ENCODE measurements at regions not wholly inside any gene's neighbourhood (a gene's known extent, or its start where the extent isn't known, plus 50 kb on each side); places are given as distances from the start of the nearest gene placed in this dataset.

GRCh38 chr2:162992828-162993227 is 154.3 kb upstream of the KCNH7 start:
- DNase-seq (ENCODE audit: extremely low read depth, low read depth), result no peak

DNA sequence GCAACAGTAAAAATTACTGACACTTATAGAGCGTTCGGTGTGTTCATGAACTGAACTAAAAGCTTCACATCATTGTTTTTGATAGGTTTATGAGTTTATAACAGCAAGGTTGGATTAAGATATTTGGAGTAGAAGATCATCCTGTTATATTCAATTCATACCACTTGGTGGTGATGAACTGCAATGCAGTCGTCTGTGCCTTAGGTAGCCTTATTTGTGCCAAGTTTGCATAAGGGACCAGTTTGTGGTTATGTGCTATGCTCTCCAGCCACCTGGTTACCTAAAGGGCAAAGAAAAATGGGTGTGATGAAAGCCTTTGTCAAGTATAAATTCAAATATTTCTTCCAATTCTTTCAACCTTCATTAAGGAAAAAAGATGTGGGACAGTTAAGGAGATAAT is 150.9 kb upstream of the KCNH7 start:
- DNase-seq (ENCODE audit: extremely low read depth, low read depth), result no peak

- DNase-seq (ENCODE audit: extremely low read depth, low read depth), result no peak
Observed at GRCh38 chr2:162974771-162975170, 136.2 kb upstream of the KCNH7 start.

- DNase-seq (ENCODE audit: extremely low read depth, low read depth), result no peak
Observed at GRCh38 chr2:162972383-162972782, 133.8 kb upstream of the KCNH7 start.

- DNase-seq (ENCODE audit: extremely low read depth, low read depth), result no peak
Observed at GRCh38 chr2:162968306-162968705, 129.7 kb upstream of the KCNH7 start.

- DNase-seq (ENCODE audit: extremely low read depth, low read depth), result no peak
Observed at GRCh38 chr2:162967811-162968210, 129.2 kb upstream of the KCNH7 start.

- DNase-seq (ENCODE audit: extremely low read depth, low read depth), result no peak
Observed at GRCh38 chr2:162967147-162967546, 128.6 kb upstream of the KCNH7 start.

DNA sequence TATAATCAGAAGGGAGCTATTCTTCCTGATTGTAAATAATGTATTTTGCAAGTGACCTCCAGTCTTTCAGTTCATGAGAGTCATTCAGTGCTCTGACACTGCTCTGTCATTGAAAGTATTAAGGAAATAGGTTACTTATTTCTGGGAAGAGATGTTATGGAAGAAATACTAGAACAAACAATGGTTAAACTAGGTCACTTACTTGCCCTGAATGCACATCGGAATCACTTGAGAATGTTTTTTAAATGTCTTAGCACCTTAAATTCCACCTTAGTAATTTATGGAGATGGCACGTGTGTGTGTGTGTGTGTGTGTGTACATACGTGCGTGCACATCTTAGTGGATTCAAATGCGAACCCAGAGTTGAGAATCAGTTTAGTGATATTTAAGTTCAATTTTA is 126.6 kb upstream of the KCNH7 start:
- no peak for DNase-seq (ENCODE audit: extremely low read depth, low read depth)

- no peak for DNase-seq (ENCODE audit: extremely low read depth, low read depth)
Observed at GRCh38 chr2:162964513-162964912, 125.9 kb upstream of the KCNH7 start.

- no peak for DNase-seq (ENCODE audit: extremely low read depth, low read depth)
Observed at GRCh38 chr2:162963156-162963555, 124.6 kb upstream of the KCNH7 start.

- no peak for DNase-seq (ENCODE audit: extremely low read depth, low read depth)
Observed at GRCh38 chr2:162945785-162946184, 107.2 kb upstream of the KCNH7 start.

DNA sequence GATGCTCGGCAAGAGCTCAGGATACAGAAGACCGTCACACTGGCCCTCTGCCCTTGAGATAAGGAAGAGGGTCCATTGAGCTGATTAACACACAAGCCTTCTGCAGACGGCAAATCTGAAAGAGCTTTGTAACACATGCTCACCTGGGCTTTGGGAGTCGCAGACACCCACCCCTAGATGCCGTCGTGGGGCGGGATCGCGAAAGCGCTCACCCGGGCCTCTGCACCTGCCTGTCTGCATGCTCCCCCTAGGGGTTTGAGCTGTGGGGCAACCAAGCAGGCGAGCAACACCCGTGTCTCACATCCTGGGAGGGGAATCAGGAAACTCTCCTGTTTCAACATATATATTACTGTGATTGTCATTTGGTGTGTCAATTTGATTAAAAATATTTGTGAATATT is 99.8 kb upstream of the KCNH7 start:
- DNase-seq (ENCODE audit: extremely low read depth, low read depth), result no peak

DNA sequence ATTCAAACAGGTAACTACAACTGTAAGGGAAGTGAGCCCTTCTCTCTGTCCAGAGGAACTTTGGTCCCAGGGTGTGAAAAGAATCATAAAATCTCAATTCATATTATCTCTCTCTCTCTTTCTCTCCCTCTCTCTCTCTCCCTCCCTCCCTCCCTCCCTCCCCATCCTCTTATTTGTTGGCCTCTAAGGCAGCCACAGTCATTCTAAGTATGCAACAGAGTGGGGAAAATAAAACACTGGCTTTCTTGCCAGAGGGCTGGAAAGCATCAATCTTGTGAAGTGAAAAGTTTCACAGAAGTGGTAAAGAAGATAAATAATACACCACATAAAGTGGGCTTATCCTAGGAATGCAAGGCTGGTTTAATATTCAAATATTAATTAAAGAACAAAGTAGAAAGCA is 95.6 kb upstream of the KCNH7 start:
- no peak for DNase-seq (ENCODE audit: extremely low read depth, low read depth)

- no peak for DNase-seq (ENCODE audit: extremely low read depth, low read depth)
Observed at GRCh38 chr2:162932416-162932815, 93.8 kb upstream of the KCNH7 start.

- no peak for DNase-seq (ENCODE audit: extremely low read depth, low read depth)
Observed at GRCh38 chr2:162929571-162929970, 91.0 kb upstream of the KCNH7 start.

DNA sequence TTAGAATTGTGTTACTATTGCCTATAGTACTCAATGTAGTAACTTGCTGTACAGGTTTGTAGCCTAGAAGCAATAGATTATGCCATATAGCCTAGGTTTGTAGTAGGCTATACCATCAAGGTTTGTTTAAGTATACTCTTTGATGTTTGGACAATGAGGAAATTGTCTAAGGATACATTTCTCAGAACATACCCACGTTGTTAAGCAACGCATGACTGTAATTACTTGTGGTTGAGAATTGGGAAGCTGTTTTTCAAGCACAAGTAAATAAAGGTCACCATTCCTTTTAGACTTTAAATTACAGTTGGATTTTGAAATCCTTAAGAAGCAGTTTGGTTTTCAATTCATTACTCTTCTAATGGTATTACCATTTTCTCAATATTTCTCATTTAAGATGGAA is 89.8 kb upstream of the KCNH7 start:
- no peak for DNase-seq (ENCODE audit: extremely low read depth, low read depth)

- DNase-seq (ENCODE audit: extremely low read depth, low read depth), result no peak
Observed at GRCh38 chr2:162926907-162927306, 88.3 kb upstream of the KCNH7 start.

GRCh38 chr2:162926501-162926900 is 87.9 kb upstream of the KCNH7 start:
- DNase-seq (ENCODE audit: extremely low read depth, low read depth), result no peak

GRCh38 chr2:162925595-162925994 is 87.0 kb upstream of the KCNH7 start:
- DNase-seq (ENCODE audit: extremely low read depth, low read depth), result no peak

DNA sequence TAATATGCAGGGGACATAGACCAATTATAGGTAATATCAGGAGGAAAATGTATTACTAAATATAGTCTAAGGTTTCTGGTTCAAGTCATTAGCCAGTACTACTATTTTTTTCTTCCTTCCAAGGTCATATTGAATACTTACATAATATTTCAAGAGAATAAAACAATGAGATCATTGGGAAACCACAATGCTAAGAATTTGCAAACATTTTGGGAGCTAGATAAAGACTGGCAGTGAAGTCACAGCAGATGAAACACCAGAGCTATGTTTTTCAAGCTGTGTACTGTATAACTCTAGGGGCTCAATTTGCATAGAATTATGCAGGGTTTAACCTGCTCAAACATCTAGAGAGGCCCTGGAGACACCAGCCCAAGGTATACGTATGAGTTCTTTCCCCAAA is 80.5 kb upstream of the KCNH7 start:
- no peak for DNase-seq (ENCODE audit: extremely low read depth, low read depth)

- no peak for DNase-seq (ENCODE audit: extremely low read depth, low read depth)
Observed at GRCh38 chr2:162917626-162918025, 79.1 kb upstream of the KCNH7 start.

DNA sequence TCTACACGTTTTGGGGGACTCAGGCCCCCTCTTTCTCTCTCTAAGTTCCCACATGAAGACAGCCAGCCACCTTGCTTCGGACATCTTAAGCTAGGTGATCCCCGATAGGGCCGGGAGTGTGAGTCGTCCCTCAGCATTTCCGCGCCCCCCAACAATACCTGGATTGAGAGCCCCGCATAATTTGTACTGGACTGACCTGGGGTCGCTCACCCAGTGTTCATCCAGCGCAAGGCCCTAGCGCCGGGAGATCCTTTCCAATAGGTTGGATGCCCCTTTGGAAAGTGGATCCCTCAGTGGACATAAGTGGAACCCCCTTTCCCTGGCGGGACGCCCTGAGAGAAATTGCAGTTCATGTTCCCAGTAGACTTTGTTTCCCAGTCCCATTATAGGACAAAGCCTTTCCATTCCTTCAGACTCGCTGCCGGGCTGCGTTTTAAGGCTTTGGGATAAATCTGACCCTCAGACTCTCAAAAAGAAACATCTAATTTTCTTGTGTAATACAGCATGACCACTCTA is 77.8 kb upstream of the KCNH7 start:
- no peak for DNase-seq (ENCODE audit: extremely low read depth, low read depth)

DNA sequence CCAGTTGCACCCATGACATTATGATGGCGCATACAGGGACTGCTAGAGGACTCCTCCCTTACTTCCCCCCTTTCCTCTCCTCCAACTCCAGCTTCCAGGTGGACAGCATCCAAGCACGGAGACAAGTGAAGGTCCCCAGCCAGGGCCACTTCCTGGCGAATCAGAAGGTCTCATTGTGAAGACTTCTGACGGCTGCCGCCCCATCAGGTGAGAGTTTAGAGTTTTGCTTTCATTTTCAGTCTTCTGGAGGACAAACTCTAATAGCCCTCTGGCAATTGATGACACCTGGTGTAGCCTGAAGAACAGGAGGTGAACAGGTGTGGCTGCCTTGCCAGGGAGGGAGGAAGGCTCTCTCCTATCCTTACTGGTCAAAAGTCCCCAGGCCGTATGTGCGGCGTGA is 77.3 kb upstream of the KCNH7 start:
- no peak for DNase-seq (ENCODE audit: extremely low read depth, low read depth)

GRCh38 chr2:162914161-162914560 is 75.6 kb upstream of the KCNH7 start:
- DNase-seq (ENCODE audit: extremely low read depth, low read depth), result no peak
